CD4-positive, alpha-beta T cell treated with Interleukin-6 for 4 hours (primary cell): ENCODE measurements at regions not wholly inside any gene's neighbourhood (a gene's known extent, or its start where the extent isn't known, plus 50 kb on each side); places are given as distances from the start of the nearest gene placed in this dataset.

Experiments used
- DNase-seq: peaks from one replicate; pipeline ENCODE4 v3.0.0-alpha.2; 2020; ENCODE audit warnings: mixed read lengths

DNA sequence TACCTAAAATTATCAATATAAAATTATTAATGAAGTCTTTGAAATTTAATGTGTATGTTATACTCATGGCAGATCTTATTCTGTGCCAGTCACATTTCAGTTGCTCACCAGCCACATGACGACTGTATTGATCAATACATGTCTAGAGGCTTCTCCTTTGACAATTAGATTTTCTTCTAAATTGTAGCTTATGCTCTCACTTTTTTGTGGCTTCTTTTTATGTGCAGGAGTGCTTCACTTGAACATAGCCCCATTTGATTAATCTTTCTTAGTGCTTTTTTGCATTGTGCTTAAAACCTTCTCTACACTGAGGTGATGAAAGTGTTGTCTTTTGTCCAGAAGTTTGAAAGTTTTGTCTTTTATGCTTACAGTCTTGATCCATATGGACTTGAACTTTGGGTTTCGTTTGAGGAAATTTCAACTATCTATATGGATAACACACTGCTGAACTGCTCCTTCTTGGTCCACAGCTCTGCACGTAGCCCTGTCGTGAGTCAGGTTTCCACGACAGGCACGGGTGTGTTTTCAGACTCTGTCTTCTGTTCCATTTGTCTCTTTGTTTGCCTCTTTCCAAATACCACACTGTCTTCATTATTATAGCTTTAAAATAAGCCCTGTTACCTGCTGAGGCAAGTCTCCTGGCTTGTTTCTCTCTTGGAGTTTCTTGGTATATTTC lies 393.9 kb upstream of the CFAP20DC start:
- peak; percentile 43 for DNase-seq

DNA sequence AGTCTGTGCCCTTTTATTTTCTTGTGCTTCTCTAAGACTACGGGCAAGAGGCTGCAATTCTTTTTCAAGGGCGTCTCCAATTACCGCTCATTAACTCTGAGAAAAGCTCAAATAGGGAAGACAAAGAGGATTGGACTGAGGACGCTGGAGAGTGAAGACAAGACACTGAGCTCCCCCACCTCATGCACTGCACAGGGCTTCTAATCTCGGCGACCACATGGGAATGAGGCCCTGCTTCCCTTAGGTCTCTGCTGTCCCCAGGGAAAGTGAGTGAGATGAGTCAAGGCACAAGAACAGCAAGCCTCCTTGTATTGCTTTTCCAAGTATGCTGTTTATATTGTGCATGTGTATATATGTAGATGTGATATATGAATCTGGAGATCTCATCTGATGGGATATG lies 392.2 kb upstream of the CFAP20DC start:
- DNase-seq: no peak

DNA sequence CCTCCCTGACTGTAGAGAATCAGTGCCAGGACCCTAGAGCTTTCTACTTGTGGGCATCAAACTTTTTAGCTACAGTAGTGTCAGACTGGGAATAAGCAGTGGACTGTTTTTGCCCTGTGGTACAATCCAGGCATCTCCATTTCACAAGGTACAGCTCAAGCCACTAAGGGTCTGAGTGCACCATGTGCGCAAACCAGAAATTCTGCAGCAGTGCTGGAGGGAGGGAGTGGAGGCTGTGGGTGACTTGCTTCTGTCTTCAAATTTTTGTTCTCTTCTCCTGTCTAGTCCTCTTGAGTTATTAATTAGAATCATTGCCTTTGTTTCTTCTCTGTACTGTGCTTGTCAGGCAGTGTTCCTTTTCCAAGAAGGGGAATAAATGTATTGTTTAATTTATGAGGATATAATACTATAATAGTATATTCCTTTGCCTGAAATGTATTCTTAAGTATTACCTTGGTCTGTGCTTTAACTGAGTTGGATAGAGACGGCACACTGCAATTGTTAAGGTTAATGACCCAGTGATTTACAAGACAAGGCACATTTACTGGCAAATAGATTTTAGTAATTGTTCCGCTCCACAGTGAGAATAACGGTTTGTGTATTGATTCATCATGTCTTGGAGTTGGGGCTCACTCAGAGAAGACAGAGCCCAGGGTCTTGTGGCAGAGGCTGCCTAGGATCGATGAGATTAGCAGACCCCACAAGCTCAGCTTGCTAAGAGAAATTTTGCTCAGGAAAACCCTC lies 390.6 kb upstream of the CFAP20DC start:
- DNase-seq: no peak

DNA sequence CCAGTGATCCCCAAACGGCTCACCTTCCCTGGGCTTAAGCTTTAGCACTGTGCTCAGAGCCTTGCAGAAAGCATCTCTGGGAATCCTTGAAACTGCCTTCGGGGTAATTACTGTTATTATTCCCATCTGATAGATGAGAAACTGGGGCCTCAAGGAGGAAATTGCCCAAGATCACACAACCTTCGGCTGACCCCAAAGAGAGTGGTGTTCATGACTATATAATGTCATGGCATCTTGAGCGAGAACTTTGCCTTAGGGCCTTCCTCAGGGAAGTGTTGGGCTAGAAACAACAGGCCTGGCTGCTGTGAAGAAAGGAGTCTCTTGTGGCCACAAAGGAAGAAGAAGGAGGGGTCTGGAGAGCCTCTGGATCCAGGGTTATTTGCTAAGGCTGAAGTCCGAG lies 388.7 kb upstream of the CFAP20DC start:
- no peak for DNase-seq

DNA sequence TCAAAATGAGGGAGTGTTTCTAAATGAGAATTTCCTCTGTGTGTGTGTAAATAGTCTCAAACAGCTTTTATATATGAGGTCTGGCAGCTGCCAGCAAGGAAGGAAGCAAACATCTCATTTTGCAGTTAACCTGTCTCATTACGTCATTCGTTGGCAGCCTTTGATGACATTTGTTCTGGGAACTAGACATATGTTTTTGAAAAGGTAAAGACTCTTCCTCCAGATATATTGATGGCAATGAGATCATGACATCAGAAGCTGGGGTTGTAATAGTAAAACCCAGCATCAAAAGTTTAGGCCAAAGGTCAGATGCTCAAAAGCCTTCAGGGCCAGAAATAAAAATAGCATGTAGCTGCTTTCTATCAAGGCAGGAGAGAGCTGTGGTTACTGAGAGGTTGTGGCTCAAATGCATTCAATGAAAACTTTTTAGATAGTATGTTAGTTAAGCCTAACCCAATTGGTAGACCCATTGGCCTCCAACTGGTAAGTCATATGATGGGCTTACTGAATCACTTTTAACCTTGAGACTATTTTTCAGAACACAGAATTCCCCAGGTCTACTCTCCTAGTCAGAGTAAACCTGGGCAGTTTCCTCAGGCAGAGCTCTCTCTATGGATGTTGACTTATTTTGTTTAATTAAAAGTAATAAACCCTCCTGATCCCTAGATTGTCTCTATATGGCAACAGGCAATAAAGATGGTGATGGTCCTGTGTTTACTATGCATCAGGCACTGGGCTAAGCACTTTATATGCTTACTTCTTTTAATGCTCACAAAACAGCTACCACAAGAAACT lies 386.5 kb upstream of the CFAP20DC start:
- peak; percentile 32 for DNase-seq

DNA sequence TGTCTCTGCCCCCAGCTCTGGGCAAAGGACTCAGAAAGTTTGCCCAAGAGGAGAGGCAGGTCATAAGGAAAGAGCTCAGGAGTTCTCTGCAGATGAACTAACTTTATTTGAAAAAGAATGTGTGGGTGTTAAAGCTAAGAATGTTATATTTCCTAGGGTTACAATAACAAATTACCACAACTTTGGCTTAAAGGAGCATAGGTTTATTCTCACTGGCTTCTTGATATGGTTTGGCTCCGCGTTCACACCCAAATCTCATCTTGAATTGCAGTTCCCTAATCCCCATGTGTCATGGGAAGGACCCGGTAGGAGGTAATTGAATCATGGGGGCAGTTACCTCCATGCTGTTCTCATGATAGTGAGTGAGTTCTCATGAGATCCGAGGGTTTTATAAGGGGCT lies 383.7 kb upstream of the CFAP20DC start:
- no peak for DNase-seq

DNA sequence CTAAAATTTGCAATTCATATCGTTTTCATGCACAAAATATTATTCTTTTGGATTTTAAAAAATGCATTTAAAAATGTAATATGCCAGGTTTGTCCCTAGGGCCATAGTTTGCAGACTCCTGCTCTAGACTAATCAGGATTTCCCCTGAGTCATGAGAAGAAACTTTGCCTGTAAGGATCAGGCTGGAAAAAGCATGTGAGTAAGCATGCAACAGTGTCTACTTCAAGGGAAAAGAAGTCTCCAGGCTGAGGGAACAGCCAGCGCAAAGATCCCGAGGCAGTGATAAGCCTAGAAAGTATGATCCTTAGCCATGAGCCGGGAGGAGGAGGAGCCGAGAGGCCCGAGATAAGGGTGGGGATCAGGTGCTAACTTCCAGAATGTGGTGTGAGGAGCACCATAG lies 382.8 kb upstream of the CFAP20DC start:
- DNase-seq: no peak

DNA sequence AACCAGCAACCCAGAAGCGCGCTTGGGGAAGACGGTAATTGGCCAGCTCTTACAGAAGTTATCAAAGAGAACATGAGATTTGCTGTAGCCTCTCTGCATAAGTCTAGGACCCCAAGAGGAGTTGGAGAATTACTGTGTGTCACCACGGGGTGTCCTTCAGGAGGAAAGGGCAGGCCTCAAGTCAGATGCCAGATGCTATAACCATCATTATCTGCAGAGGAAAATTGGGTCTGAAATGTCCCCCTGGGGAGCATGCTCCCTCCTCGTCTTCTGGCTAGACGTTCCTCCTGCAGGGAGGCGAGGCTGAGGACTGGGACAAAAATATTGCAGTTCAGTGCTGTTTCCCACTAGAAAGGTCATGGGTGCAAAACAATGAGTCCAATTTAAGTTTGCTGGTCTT lies 380.5 kb upstream of the CFAP20DC start:
- DNase-seq: no peak

DNA sequence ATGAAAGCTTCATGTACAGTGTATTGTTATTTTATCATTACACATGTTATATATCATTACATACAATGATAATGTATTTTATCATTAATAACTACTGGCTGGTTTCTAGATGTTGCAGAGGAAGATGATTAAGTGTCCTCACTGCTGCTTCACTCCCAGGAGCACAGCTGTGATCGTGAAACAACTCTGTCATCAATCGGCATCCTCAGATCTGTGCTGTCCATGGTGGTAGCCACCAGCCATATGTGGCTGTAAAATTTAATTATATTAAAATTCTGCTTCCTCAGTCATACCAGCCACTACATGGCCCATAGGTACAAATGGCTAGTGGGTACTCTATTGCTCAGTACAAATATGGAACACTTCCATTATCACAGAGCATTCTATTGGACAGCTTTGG lies 379.4 kb upstream of the CFAP20DC start:
- no peak for DNase-seq

DNA sequence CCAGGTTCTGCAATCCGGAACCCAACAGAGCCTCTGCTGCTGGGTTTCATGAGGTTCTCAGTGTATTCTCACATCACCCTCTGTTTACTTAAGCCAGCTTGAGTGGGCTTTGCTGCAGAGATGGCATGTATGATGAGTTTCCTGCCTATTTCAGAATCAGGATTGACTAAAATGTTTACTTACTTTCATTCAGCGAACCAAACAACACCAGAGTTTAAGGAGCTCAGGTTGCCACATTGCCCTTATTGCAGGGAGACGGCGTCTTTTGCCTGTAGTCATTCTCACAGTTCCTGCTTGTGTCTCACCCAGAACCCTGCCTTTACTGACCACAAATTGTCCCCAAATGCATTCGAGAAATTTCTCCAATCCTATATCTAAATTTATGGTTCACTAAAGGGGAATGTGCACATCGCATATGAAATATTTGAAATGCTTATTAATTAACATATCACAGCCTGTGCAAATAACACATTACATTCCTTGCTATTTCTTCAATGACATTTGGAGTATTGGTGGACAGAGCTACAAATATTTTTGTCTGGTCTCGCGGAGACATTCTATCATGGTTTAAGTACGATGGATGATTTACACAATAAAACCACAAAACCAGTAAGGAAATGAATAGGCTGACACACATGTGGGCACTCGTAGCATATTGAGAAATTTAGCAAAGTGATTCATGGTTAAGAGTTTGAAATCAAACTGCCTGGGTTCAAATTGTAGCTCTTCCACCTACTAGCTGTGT lies 377.2 kb upstream of the CFAP20DC start:
- peak; percentile 6 for DNase-seq

DNA sequence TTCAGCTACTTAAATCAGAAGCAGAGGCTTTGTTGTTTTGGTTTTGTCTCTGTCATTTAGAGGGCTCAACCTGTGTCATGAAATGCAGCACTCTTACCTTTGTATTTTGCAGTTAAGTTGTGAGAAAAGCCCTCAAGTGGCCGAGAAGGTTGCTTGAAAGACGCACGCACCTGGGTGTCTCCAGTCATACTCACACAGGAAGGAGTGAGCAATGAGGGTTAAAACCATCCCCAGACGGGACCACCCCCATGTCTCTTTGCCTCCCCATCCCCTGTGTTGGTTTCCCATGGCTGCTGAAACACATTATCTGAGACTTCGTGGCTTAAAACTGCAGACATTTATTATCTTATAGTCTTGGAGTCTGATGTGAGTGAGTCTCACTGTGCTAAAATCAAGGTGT lies 376.1 kb upstream of the CFAP20DC start:
- peak; percentile 77 for DNase-seq

DNA sequence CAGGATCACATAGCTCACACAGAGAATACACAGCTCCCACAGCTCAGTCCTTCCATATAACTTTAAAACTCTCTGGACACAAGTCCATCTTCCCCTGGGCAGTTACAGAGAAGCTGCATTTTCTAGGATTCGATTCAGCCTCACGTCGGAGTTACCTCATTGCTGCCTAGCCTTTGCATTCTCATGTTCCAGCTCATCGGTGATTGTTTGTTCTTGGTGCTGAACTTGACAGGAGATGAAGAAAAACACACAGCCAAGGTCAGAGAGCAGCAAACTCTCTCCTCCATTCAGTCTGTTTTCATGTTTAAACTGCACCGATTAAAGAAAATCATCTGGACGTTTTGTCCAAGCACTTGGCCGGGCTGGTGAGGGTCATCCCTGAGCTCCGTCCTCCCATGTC lies 375.5 kb upstream of the CFAP20DC start:
- DNase-seq: no peak

DNA sequence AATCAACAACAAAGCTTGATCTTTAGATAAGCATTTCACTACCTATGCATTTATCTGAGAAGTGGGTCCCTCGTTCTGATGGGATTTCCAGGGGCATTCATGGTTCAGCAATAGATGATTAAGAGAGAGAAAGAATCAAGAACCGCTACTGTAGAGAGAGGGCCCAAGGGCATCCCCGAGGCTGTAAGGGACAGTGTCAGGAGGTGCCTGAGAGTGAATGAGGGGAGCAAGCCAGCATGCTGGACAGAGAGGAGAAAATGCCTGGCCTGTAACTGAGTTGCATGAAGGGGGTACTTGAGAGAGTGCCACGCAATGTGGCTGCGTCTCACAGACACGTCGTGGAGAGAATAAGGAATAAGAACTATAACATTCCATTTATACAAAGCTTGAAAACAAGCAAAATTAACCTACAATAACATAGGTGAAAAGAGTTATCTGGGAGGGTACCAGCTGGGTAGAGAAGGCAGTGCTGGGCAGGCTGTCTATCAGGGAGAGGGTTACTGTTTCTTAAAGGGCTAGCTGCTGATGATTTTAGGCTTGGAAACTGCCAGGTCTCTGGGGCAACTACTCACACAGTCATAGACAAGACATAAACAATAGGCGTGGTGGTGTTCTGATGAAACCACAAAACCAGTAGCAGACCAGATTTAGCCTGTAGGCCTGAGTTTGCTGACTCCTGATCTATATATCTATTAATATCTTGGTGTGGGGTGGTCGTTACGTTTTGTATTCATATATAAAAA lies 374.6 kb upstream of the CFAP20DC start:
- peak; percentile 50 for DNase-seq

DNA sequence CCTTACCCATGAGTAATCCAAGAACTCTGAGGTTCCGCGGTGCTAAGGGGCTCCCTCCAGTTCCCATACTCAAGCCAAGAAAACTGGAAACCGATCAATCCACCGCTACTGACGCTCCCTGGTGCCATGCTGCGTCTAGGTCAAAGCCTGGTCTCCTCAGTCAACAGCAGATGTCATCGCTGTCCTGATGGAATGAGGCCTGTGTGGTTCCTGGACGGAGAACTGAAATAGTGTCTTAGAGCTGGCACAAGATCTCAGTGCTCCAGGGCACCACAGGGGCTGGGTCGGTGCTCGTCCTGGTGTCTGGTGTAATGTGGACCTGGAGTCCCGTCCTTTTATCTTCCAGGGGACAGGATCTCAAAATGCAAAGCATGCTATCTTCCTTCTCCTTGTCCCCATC lies 373.9 kb upstream of the CFAP20DC start:
- peak; percentile 4 for DNase-seq

DNA sequence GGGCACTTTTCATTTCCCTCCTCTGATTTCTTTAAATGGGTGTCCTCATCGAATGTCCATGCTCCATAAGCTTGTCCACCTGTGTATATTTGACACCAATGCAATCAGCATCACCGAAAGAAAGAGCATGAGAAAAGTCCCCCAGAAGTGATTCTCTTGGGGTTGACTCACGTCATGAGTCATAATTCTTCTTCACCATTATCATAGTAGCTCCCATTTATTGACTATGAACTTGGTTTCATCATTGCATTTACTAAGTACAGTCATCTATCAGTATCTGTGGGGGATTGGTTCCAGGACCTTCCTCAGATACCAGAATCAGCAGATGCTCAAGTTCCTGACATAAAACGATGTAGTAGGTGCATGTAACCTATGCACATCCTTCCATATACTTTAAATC lies 372.5 kb upstream of the CFAP20DC start:
- DNase-seq: no peak

DNA sequence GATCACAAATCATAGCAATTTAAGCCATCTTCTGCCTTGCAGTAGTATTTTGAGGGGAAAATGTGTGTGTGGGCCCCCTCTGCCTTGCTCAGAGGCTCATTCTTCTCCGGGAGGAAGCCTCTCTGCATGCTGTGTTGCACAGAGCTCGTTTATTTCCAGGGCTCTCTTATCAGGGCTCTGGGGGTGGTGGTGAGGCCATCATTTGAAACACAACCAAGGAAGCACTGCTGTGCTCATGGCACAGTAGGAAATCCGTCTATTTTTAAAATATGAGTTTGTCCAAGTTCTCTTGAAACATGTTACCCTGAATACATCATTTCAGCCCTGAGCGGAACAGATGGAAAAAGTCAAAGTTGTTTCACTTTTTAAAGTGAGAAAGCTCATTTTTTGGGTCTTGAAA lies 369.0 kb upstream of the CFAP20DC start:
- no peak for DNase-seq

DNA sequence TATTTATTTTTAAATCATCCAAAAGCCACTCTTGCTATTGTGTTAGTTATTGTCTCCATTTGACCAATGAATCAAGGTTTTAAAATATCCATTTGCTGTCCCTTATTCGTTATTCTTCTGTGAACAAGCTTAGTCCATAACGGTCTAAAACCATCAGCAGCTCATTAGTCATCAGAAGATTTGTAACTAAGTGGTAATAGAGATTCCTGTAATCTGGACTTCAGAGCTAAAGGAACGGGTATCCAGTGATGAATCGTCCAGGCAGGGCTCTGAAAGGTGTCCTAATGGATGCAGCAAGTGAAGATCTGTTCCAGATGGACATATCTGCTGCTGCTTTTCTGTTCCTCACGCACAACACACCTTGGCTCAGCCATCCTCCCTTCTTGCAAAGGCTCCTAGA lies 362.7 kb upstream of the CFAP20DC start:
- no peak for DNase-seq

DNA sequence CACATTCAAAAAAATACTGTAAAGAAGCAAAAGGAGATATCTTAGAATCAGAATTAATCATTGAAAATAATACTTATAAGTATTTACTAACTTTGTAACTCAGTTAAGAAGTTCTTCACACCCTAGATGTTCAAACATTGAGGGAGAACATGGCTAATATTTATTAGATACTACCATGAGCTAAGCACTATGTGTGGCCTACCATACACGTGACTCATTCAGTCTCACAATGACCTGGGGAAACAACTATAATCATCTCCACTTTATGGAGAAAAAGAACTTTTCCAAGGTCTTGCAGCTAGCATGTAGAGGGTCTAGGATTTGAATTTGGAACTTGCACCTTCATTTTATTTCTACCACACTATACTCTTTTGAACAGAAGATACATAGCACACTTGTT lies 361.9 kb upstream of the CFAP20DC start:
- no peak for DNase-seq

DNA sequence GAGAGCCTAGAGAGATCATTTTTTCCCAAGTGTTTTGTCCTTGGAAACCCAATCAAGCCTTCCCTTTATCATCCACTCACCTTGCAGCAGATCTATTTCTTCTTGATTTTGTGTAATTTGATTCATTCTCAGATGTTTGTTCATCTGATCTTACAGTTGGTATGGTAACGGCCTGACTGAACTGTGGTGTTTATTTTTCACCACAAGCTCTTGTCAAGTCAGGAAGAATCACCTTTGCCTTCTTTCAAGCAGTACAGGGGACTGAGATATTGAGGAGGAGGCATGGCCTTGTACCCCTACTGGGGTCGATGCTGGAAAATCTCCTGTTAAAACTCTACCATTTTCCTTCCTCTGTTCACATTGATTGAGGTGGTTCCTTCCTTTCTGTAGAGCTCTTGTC lies 361.4 kb upstream of the CFAP20DC start:
- no peak for DNase-seq

DNA sequence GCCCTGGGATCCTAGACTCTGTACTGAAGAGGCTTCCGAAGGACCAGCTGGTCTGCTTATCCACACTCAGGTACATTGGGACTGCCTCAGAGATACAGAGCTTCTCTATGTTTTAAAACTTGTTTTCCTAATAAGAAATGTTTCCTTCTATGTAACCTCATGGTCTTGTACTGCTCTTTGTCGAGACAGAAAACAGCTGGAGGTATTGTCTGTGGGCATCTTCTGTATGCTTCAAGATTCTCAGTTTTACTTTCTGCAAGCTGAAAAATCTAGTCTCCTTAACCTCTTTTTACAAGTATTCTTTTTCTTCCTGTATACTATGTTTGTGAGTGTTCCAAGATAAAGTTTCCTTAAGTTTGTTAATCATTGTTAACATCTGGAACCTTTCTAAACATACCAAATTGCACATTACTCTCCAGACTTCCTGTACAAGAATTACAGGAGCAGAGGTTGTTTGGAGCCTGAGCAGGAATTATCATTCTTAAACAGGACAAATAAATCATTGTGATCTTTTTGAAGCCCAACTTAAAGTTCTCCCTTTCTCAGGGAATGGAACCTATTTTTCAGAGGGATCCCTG lies 358.3 kb upstream of the CFAP20DC start:
- no peak for DNase-seq

DNA sequence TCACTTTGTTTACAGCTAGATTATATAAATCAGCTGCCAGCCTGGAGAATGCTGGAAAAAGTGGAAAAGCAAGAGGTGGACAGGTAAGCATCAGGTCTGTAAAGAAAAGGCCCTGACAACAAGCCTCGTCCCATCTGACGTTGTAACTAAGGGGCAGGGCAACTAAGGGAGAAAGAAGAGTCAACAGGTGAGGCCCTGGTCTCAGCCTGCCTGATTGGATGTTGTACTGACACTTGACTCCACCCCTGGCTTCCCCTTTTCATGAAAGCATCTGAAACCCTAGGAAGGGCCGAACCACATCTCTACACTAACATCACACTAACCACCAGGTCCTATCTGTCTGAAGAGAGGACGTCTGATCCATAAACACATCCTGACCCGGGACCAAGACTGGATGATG lies 357.6 kb upstream of the CFAP20DC start:
- no peak for DNase-seq

DNA sequence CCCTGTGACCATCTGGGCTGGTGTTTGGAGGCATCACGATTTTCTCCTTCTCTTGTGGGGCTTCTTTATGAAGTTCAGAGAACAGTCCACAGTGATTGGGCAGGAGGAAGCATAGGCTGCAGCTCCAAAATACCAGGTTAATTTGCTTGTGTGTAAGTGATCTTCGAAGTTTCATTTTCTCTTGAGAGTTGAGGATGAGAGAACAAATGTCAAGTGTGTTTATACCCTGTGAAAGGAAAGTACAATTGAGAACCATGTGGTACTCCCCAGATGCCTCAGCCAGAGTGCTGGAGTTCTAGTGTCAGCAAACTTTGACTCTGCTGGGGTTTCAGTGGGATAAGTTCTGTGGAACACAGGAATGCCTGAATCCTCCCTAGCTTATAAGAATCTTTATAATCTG lies 357.1 kb upstream of the CFAP20DC start:
- DNase-seq: no peak
